D721Med (cell line): ENCODE measurements at regions not wholly inside any gene's neighbourhood (a gene's known extent, or its start where the extent isn't known, plus 50 kb on each side); places are given as distances from the start of the nearest gene placed in this dataset.

Experiments used
- DNase-seq: peaks from one replicate; pipeline ENCODE4 v3.0.0; 2011; ENCODE audit warnings: low spot score; ENCODE audit not compliant: insufficient read length
- FAIRE-seq: peaks from 2 replicates; lab custom pipeline; 2011; peaks lifted over from hg19 to GRCh38; lab: Jason Lieb, UNC
- CTCF ChIP-seq: IDR thresholded peaks from 2 replicates; pipeline ENCODE4 v1.5.1; 2012; ENCODE audit warnings: mild to moderate bottlenecking, control low read depth; ENCODE audit not compliant: insufficient read depth; ENCODE audit errors: missing control alignments

GRCh38 chr5:92562065-92562464, 1019.0 kb downstream of the NR2F1-AS1 start:
- DNase-seq (no peak), FAIRE-seq (no peak)
- TF ChIP-seq CTCF: no peak

DNA sequence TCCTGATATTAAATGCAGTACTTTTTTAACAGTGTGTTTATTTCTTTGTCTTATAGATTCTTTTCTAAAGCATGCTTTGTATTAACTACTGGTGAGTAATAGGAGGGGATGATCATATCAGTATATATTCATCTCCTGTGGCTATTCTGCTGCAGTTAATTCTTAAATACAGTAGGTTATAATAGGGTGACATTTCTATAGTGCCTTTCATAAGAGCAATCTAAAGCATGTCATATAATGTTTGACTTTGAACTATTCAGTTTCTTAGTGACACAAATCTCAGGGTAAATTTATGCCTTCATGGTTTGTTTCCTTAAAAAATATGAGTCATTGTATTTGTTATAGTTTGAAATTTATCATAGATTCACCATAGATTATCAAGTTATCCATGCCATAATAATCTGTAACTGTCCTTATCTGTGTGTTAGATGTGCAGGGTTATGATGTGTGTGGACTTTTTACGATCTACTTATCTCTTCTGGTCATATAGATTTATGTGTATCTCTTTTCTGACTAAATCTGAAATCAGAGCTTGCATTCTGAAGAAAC, 1019.5 kb downstream of the NR2F1-AS1 start:
- no peak for DNase-seq
- FAIRE-seq: no peak
- no peak for TF ChIP-seq CTCF

DNA sequence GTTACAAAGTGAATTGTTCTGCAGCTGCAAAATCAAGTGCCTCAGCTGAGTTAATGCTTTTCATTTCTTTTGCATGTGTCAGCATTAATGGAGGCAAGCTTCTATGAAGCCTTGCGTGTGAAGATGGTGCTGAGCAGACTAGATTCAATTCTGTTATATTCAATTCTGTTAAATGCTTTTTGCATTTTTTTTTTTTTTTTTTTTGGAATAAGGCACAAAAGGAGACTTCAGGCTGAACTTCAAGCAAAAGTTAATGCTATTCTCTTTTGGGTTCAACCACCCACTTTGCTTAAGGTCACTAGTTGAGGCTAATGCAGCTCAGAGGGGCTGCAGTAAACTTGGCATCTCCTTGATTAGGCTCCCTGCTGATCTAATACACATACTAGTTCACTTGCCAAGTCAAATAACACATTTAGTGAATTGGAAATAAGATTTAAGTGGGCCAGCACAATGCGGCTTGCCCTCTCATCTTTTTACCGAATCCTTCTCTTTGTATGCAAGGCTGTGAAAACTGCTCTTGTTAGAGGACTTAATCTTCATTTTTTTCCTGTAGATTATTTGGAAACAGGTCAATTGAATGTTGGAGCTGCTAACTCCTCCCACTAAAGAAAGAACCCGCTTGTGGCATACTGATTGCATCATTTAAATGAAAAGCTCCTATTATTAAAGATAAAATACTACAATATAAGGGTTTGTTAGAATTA, 1020.2 kb downstream of the NR2F1-AS1 start:
- no peak for DNase-seq
- TF ChIP-seq CTCF: no peak
- FAIRE-seq: no peak

GRCh38 chr5:92559781-92560180, 1021.2 kb downstream of the NR2F1-AS1 start:
- FAIRE-seq: no peak
- DNase-seq: no peak
- TF ChIP-seq CTCF: no peak

DNA sequence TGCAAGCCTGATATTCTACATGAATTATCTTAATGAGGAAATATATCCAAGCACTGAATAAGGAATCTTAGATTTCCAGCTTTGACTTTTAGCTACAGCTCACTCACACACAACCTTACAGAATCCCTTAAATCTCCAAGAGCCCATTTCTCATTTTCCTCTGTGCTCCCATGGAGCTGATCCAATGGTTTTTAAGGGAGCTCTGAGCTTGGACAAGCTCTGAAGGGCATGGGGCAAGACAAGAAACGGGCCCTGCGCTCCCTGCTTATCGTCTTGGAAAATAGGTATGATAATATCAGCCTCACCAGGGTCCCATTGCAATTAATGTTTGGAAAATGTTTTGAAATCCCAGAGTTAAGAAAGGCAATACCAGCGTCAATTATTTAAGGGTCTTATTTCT, 1021.7 kb downstream of the NR2F1-AS1 start:
- TF ChIP-seq CTCF: no peak
- no peak for DNase-seq
- no peak for FAIRE-seq

- no peak for FAIRE-seq
- TF ChIP-seq CTCF: no peak
Observed at GRCh38 chr5:92556747-92557146, 1024.3 kb downstream of the NR2F1-AS1 start.

GRCh38 chr5:92554447-92555085, 1026.5 kb downstream of the NR2F1-AS1 start:
- no peak for TF ChIP-seq CTCF
- no peak for FAIRE-seq
- no peak for DNase-seq

More at GRCh38 chr5:92556747-92557146, 1024.3 kb downstream of the NR2F1-AS1 start:
- no peak for DNase-seq
